GM19099 (cell line): ENCODE measurements at regions not wholly inside any gene's neighbourhood (a gene's known extent, or its start where the extent isn't known, plus 50 kb on each side); places are given as distances from the start of the nearest gene placed in this dataset.

Source experiments
- POLR2A ChIP-seq: IDR thresholded peaks from 3 replicates; pipeline ENCODE4 v1.6.1; 2011; ENCODE audit warnings: low read depth; ENCODE audit not compliant: insufficient read length; ENCODE audit errors: extremely low read depth

DNA sequence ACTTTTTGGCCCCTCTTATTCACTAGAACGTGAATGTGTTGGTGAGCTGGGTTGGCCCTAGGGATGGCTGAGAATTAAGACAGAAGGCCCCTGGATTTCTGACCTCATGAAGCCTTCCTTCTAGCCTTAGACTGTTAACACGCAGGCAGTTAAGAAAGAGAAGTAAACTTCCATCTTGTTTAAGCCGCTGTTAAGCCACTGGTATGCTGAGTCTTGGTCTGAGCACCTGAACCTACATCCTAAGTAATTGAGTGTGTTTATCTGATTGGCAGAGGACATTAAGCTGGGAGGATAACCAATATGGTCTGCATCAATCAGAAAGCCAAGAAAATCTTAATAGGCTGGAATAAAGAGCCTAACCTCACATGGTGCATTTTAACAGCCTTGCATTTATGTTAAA, 535.0 kb upstream of the ARID1B start:
- TF ChIP-seq POLR2A, result no peak

DNA sequence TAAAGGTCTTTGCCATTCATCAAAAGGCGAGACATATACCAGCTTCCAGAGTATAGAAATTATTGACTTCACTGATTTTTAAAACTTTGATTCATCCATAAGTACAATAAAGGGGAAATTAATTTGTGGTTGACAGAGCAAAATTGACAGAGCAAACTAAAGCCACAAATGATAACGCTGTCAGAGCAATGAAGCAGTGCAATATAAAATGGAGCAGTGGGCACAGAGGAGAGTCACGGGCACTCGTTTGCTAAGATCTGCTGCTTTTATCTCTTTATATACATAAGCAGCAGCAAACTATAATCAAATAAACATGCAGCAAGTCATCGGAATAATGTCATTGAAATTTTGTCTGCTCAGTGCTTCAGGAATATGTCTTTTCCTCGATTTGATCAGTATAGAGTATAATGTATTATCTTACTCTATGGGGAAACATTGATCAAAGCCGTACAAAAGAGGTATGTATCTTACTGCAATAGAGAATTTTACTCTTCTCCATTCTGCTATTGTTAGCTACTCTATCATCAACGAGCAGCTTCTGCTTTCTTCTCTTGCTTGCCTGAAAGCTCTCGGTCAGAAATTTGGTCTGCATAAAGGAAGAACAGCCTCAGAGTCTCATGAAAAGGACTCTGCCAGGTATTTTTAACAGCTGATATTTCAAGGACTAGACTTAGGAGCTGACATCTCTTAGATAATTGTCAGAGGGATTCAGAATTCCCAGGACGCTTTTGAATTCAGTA, 546.0 kb upstream of the ARID1B start:
- no peak for TF ChIP-seq POLR2A

DNA sequence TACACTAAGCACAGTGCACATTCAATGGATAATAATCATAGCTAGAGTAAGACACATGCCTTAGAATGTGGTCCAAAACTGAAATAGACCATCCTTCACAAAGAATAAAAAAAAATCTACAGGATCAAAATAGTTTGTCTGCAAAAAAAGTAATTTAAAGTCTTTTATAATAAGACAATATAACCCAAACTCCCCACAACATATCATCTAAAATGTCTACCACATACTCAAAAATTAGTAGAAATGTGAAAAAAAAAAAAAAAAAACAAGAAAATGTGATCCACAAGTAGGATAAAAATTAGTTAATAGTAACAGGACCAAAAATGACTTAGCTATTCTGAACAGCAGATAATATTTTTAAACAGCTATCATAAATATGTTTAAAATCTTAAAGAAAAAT, 557.2 kb upstream of the ARID1B start:
- TF ChIP-seq POLR2A, result no peak

DNA sequence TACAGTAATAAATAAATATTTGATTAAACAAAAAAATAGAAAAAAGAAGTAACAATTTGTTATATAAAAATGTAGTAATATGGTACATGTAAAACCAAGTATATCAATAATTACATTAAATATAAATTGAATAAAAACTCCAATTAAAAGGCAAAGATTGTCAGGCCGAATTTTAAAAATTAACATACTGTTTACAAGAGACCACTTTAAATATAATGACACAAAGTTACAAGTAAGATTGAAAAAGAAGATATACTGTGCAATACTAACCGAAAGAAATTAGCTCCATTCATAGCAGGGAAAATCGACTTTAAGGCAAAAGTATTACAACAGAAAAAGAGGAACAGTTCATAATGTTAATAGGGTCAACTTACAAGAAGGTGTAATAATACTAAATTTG, 571.5 kb upstream of the ARID1B start:
- TF ChIP-seq POLR2A, result no peak

DNA sequence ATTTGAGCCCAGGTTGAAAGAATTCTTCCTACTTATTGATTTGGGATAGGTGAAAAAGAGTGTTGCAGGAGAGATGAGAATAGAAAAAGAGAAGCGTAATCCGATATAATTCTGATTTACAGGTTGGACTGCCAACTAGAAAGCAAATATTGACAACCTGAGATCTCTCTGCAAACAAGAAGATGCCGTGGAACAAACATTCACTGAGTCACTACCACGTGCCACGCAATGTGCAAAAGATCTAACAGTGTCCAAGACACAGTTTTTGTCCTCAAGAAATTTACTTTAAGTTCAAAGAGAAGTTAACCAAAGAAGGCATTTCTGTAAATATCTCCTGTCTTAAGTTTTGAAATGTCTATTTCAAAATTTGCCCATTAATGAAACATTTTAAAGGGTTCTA, 578.0 kb upstream of the ARID1B start:
- TF ChIP-seq POLR2A, result no peak

DNA sequence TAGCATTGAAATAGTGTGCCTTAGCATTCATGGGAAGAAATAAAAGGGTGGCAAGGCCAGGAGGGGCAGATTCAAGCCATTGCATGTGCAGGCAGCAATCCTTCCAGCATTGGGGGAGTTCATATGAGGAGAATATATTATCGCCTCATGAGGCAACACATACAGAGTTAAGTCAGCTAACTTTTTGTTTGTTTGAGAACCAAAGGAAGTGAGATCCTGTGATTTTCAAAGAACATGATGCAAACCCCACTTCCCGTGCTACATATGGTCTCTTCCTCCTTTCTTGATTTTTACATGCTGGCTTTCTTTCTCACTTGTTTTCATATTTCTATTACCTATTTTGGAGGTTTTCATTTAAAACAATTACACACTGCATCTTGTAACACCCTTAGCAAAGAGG, 579.7 kb upstream of the ARID1B start:
- no peak for TF ChIP-seq POLR2A

DNA sequence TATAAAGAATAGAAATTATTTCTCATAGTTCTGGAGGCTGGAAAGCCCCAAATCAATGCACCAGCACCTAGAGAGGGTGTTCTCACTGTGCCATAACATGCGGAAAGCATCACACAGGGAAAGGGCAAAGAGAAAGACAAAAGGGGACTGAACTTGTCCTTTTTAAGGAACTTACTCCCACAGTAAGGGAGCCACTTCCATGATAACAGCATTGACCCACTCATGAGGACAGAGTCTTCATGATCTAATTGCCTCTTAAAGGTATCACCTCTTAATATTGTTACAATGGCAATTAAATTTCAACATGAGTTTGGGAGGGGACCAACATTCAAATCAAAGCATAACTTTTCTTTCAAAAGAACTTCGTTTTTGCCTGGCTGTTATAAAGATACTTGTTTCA, 582.2 kb upstream of the ARID1B start:
- no peak for TF ChIP-seq POLR2A

DNA sequence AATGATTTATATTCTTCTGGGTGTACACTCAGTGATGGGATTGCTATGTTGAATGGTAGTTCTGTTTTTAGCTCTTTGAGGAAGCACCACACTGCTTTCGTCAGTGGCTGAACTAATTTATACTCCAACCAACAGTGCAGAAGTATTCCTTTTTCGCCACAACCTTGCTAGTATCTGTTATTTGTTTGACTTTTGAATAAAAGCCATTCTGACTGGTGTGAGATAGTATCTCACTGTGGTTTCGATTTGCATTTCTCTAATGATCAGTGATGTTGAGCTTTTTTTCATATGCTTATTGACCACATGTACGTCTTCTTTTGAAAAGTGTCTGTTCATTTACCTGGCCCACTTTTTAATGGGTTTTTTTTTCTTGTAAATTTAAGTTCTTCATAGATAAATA, 583.8 kb upstream of the ARID1B start:
- no peak for TF ChIP-seq POLR2A

DNA sequence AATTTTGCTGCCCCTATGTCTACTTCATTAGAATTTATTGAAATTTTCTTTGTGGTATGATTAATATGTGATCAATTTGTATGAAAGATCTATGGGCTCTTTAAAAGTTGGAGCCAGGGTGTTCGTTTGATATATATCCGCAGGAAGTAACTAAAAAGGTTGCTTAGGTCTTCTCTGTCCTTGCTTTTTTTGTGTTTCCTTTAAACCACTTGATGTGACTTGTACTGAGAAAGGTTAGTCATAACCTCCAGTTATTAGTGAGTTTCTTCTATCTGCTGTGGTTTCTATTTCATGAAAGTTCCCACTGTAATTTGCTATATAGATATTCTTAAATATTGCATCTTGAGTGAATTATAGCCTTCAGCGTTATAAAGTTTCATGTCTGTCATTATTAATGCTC, 585.3 kb upstream of the ARID1B start:
- no peak for TF ChIP-seq POLR2A

DNA sequence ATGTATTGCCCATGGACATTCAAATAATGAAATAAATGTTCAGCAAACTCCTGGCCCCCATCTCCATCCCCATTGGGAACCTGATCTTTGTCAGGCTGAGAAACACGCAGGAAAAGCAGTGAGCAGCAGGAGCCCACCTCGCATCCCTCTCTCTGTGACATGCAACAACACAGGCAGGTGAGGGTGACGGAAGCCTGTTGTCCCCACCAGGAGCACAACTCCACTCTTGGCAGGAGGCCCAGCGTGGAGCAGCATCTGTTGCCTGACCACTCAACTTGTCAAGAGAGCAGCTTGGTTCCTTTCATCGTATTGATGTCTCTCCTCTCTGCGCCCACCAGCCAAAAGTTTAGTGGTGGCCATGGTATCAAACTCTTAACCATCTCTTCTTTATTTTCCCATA, 586.9 kb upstream of the ARID1B start:
- TF ChIP-seq POLR2A, result no peak

DNA sequence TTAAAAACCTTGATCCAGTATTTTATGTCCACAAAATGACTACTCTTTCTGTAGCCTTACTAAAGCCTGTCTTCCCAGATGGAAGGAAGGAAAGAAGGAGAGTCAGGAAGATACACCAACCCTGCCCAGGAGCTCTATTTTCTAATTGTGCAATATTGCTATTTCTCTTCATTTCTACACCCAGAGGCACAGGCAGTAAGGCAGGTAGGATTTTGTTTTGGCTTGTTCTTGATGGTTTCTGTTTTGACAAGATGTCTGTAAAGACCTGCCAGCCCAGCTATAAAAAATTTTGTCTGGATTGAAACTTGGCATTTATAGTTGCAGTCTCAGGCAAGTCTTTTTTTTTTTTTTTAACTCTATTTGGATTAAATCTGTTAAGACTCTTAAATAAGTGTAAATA, 587.5 kb upstream of the ARID1B start:
- no peak for TF ChIP-seq POLR2A

DNA sequence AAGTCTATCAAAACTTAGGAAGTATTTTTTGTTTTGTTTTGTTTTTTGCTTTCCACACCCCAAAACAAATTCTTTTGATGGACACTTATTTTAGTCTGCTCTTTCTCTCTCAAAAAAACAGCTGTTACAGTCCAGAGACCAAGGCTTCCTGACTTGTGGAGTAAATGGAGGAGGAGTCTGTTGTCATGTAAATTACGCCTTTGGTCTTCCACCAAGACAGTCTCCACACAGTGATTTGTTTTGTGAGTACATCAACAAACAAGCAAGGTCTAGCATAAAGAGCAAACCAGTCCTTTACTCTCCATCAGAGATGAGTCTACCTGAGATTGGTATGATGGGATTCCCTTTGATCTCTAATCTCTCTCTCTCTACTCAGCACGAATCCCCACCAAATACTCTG, 588.0 kb upstream of the ARID1B start:
- TF ChIP-seq POLR2A, result no peak

DNA sequence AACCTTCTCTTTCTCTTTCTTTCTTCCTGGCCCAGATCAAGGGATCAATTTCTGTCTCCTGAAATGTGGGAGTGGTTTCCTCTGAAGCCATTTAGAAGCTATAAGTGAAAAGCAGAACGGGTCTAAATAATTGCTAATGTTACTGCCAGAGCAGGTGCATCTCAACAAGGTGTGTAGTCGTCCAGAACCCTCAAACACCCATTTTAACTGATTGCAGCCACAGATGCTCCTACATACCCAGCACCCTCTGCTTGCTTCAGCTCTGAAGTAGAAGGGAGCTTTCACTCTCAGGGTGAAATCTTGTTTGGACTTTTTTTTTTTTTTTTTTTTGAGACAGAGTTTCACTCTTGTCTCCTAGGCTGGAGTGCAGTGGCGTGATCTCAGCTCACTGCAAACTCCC, 592.1 kb upstream of the ARID1B start:
- no peak for TF ChIP-seq POLR2A

DNA sequence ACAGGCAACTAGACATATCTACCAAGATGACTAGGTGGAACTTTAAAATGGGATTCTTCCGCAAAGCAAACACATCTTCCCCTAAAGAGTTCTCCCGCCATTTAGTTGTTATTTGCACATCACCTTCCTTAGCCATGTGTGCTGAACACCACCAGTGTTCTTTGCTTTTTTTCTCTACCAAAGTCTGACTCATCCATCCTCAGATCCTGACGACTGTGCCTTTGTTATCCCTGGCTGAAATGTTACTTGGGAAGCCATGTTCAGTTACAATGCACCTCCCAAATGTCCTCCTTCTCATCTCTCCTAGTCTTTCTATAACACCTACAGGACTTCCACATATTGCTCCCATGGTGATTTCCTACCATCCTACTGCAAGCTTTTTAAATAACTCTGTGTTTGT, 593.5 kb upstream of the ARID1B start:
- TF ChIP-seq POLR2A, result no peak

DNA sequence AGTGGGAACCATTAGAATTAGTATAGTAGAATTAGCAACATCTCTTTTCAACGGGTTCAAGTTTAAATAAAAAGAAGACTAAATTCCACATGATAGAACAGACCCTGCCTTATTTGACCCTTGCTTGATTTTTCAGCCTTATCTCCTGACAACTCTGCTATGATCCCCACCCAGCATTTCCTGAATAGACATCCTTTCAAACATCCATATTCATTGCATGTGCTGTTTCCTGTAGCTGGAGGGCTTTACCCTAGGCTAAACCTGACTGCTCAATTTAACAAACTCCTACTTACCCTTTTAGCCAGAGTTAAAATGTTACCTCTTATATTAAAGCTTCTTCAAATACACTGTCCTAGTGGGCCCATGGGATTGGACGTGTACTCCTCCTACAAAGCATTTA, 594.8 kb upstream of the ARID1B start:
- TF ChIP-seq POLR2A, result no peak

DNA sequence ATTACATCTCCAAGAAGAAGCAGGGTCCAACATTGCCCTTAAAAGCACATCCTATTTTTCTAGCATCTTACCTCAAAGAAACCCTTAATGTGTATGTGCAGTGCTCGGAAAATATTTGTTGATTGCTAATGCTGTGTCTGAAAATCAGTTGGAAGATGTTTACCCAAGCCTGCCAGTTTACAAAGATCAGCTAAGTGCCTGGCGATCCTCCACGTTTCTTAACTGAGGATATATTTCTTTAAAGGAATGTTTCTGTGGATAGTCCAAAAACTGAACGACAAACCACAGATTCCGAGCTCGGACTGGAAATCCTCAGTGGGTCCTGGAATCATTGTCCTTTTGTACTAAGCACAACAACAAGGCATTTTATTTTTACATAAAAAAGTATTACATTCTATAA, 595.7 kb upstream of the ARID1B start:
- TF ChIP-seq POLR2A, result no peak

DNA sequence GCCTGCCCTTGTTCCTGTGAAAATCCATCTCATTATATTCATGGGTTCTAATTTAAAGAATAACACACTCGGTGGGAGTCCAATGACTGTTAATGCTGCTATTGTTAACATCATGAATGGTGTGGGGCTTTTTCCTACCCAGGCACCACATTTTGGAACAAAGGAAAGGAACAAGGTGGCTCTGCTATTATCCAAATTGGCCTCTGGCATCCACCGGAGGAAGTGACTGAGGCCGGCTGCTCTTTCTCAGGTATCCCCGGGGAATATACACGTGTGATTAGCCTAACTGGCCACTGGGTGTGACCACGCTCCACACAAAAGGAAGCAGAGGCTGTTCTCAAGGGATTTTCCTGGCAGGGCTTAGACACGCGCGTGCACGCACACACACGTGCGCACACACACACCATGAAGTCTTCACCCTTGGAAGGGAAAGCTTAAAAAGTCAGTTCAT, 601.2 kb upstream of the ARID1B start:
- no peak for TF ChIP-seq POLR2A

DNA sequence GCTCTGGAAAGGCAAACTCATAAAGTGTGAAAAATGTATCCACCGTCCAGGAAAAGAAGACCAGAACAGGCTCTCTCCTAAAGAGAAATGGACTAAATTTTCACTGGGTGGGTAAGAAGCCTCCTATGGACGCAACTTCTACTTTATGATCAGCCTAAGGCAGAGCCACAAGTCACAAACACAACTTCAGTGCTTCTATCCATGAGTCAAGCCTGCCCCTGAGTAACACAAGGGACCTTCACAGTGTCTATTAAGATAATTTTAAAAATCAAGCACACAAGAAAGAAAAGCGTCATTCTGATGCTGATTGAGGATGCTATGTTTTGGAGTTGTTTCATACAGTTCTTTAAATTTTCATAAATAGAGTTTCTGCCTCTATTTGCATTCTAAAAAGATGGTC, 601.7 kb upstream of the ARID1B start:
- TF ChIP-seq POLR2A, result no peak
